Activated CD4-positive, alpha-beta T cell treated with anti-CD3 and anti-CD28 coated beads for 24 hours (primary cell): ENCODE measurements at regions not wholly inside any gene's neighbourhood (a gene's known extent, or its start where the extent isn't known, plus 50 kb on each side); places are given as distances from the start of the nearest gene placed in this dataset.
"Not testable (repeated sequence)": the region's sequence is repeated elsewhere in the genome, so short reads cannot be mapped to it uniquely, and the experiment has no call there.

ENCODE experiments used
- DNase-seq, 2 donors: peaks; one replicate each; pipeline ENCODE4 v3.0.0-alpha.2; 2020; ENCODE audit warnings: low read depth in 2 of 2

- not testable (repeated sequence) for DNase-seq
Measured at GRCh38 chr15:21357056-21357455, 83.2 kb downstream of the POTEB3 start.

- not testable (repeated sequence) for DNase-seq
Measured at GRCh38 chr15:21355944-21356343, 84.4 kb downstream of the POTEB3 start.

- DNase-seq: not testable (repeated sequence)
Measured at GRCh38 chr15:21354597-21354996, 85.7 kb downstream of the POTEB3 start.

GRCh38 chr15:21352670-21353318 is 87.5 kb downstream of the POTEB3 start:
- DNase-seq: not testable (repeated sequence)

- DNase-seq: not testable (repeated sequence)
Measured at GRCh38 chr15:21344960-21345359, 95.3 kb downstream of the POTEB3 start.

- DNase-seq: not testable (repeated sequence)
Measured at GRCh38 chr15:21344500-21344899, 95.8 kb downstream of the POTEB3 start.

- not testable (repeated sequence) for DNase-seq
Measured at GRCh38 chr15:21337028-21337427, 103.3 kb downstream of the POTEB3 start.

GRCh38 chr15:21324720-21325460 is 115.4 kb downstream of the POTEB3 start:
- peak in 1 of 2 donors; percentile 30 for DNase-seq

GRCh38 chr15:21284353-21284752 is 155.9 kb downstream of the POTEB3 start:
- DNase-seq: not testable (repeated sequence)

- not testable (repeated sequence) for DNase-seq
Measured at GRCh38 chr15:21283210-21283609, 157.1 kb downstream of the POTEB3 start.

GRCh38 chr15:21280272-21280671 is 160.0 kb downstream of the POTEB3 start:
- DNase-seq: not testable (repeated sequence)

- DNase-seq: not testable (repeated sequence)
Measured at GRCh38 chr15:21272176-21272982, 167.9 kb downstream of the POTEB3 start.

- no peak for DNase-seq
Measured at GRCh38 chr15:21271566-21271965, 168.7 kb downstream of the POTEB3 start.

GRCh38 chr15:21270474-21270873 is 169.8 kb downstream of the POTEB3 start:
- DNase-seq: no peak

GRCh38 chr15:21269673-21270072 is 170.6 kb downstream of the POTEB3 start:
- DNase-seq: not testable (repeated sequence)

- DNase-seq: no peak
Measured at GRCh38 chr15:21269121-21269520, 171.2 kb downstream of the POTEB3 start.

GRCh38 chr15:21268436-21268940 is 171.8 kb downstream of the POTEB3 start:
- no peak for DNase-seq

GRCh38 chr15:21267671-21268395 is 172.5 kb downstream of the POTEB3 start:
- no peak for DNase-seq

- no peak for DNase-seq
Measured at GRCh38 chr15:21267226-21267625, 173.1 kb downstream of the POTEB3 start.

GRCh38 chr15:21265628-21266027 is 174.7 kb downstream of the POTEB3 start:
- not testable (repeated sequence) for DNase-seq

- no peak for DNase-seq
Measured at GRCh38 chr15:21262851-21263425, 177.4 kb downstream of the POTEB3 start.
